HG02870 (cell line): ENCODE measurements at regions not wholly inside any gene's neighbourhood (a gene's known extent, or its start where the extent isn't known, plus 50 kb on each side); places are given as distances from the start of the nearest gene placed in this dataset.

Source experiments
- ATAC-seq: cut with Tn5 transposase; IDR thresholded peaks from one replicate; pipeline ENCODE4 v1.9.1; 2021; ENCODE audit warnings: mild to moderate bottlenecking, moderate library complexity; ENCODE audit not compliant: unreplicated experiment

DNA sequence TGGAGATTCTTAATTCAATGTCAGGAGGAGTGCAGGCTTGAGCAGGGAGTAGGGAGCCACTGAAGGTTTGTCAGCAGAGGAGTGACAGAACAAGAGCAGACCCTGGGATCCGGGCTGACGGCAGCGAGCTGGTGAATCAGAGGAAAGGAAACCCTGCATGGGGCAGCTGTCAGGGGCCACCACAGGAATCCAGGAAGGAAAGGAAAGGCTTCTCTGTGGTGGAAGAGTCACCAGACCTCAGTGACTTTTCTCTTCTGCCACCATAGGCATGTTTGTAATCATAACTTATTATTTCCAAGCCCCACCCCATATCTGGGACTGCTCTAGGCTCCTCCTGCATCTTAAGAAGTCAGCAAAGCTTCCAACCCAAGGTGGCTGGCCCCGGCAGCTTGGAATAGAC, 150.9 kb downstream of the BCOR start:
- ATAC-seq, result no peak

DNA sequence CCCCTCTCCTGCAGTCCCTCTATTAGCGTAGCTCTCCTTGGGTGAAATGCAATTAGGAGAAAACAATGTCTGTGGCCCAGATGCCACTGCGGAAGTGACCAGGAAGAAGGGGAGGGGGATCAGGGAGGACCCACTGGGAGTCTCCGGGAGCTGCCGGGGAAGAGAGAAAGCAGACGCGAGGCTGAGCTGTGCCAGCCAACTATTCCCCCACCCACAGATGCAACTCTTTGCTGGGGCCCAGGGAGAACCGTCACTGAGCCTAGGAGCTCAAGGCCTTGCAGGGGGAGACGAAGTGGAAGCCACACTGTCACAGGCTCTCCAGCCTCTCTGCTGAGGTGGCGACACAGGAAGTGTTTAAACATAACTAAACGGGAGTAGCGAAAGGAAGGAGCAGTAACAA, 149.2 kb downstream of the BCOR start:
- no peak for ATAC-seq

DNA sequence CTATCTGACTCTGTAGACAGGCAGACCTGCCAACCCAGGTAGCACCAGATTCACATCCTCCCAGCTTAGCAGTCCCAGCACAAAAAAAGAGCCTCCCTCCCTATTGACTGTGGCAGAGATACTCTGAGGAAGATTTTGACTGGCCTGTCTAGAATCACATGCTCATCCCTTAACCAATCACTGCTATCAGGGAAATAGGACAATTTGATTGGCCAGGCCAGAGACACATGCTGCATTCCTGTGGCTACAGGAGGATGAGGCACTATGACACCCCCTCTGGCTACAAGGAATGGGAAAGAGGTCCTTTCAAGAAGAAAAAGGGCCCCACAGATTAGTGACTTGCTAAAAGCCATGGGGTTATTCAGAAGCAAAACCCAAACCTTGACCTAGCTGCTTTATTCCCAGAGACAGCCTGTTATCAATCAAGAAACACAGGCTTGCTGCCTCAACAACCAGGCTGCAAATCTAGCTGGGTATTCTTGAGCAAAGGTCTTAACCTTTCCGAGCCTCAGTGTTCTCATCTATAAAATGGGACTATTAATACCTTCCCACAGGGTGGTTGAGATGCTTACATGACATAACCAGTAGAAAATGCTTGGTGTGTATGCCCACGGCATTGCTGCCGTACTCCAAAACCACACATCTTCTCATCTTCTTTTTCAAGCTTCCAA, 147.6 kb downstream of the BCOR start:
- ATAC-seq, result no peak

DNA sequence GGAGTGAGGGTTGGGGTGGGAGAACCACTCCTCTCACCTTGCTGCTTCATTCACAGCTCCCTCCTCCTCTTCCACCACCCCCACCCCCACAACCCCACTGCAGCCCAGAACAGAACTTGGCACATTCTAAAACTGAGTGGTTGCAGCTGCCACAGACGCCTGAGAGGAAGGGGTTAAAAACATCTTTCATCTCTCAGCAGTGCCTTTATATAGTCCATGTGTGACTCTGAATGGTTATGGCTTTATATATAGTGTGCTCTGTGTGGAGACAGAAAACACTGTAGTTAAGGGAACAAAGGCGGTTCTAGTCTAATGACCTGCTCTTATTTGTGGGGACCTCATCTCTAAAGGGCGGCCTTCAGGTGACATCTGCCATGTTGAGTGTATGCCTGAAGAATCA, 144.8 kb downstream of the BCOR start:
- no peak for ATAC-seq

DNA sequence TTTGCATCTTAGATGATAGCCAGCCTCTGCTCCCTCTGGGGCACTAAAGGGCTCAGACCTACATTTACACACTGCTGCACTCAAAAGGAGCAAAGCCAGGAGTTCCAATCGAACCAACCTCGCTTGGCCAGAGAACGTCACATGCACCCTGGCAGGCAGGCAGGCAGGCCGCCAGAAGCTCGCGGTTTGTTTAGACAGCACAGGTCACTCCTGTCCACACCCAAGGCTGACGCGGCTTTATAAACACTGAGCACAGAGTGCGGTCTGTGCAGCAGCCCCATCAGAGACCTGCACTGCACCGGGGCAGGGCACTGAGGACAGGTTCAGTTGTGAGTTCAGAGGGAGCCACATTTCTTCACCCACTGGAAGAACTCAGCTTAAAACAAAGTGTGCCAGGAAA, 143.9 kb downstream of the BCOR start:
- no peak for ATAC-seq

GRCh38 chrX:39954851-39955250, 142.9 kb downstream of the BCOR start:
- no peak for ATAC-seq

DNA sequence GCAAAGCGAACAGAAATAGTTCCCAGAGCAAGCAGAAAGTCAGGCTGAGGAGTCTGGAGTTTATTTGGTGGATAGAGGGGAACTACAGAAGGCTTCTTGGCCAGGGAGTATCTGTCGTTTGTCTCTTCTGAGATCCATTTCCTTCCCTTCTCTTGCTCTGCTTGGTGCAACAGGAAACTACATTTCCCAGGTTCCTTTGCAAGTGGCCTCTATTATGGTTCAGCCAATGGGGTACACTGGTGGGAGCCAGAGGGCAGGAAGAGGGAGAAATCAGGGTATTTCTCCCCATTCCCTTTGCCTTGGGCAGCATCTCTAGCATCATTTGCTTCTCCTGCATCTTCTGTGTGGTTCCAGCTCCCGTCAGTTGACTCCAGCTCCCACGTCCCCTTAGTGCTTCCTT, 142.1 kb downstream of the BCOR start:
- no peak for ATAC-seq

DNA sequence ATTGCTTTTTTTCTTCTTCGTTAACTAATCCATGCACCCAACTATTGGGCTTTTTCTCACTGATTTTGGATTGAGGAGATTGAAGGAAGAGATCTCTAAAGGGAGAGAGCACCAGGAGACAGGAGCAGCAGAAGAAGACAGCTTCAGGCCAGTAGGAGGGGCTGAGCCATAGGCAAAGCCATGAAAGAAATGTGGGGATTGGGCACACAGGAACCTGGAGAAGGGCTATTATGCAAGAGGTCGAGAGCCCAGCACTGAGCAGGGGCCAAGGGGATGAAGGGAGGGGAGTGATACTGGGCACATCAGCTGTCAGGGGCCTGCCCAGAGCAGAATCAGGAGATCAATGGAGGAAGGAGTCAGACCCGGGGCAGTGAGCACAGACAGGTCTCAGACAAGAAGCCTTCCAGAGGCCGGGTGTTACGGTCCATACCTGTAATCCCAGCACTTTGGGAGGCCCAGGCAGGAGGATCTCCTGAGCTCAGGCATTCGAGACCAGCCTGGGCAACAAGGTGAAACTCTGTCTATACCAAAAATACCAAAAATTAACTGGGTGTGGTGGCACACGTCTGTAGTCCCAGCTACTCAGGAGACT, 140.9 kb downstream of the BCOR start:
- no peak for ATAC-seq

DNA sequence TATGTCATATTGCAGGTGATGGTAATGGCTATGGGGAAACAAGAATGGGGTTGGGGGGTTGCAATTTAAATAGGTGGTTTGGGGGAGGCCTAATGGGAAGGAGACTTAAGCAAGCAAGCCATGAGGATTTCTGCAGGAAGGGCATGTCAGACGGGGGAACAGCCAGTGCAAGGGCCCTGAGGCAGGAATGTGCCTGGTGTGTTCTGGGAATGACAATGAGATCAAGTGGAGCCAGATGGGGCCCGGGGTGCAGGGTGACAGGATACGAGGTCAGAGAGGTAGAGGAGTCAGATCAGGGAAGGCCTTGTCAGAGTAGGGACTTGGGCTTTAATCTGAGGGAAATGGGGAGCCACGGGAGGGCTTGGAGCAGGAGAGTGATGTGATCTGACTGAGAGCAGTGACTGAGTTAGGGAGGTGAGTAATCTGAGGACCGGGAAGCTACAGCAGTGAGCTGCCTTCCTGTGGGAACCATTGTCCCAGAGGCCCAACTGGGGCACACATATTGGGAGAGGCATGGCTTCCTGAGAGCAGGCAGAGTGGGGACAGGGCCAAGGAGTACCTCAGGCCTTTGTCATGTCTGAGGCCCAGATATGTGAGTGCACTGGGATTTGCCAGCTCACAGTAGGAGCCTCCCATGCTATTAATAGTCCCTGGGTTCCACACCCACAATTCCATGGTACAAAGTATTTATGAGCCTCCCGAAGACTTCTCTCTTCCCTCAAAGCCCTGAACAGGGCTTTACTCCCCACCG, 139.8 kb downstream of the BCOR start:
- no peak for ATAC-seq

DNA sequence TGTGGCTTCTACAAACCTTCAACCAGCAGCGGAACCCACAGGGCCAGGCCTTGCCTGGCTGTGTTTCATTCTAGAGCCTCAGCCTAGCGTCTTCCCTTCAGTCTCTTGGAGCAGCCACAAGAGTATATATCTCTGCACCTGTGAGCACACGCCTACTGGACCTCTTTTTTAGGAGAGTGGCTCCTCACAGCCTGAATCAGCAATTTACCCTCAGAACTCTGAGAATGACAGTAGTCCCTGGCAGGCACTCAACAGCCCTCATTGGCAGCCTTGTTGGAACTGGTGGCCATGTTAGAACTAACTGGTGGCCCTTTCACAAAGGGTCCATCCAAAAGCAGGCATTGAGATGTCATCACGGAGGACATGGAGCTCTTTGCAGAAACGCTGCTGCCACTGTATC, 138.9 kb downstream of the BCOR start:
- ATAC-seq, result no peak

- ATAC-seq, result no peak
Observed at GRCh38 chrX:39960219-39960618, 137.5 kb downstream of the BCOR start.

DNA sequence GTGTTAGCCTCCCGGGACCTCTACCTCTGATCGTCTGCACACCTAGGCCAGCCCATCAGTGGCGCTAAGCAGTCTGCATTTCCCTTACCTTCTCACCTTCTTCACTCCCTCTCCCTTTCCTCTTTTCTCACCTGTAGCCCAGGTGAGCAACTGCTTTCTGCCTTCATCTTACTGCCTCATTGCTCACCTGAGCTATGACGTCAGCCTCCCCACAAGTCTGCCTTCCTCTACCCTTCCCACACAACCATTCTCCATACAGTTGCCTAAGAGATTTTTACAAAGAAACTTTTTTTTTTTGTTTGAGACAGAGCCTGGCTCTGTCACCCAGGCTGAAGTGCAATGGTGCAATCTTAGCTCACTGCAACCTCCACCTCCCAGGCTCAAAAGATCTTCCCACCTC, 136.3 kb downstream of the BCOR start:
- ATAC-seq, result no peak

GRCh38 chrX:39965051-39965573, 132.6 kb downstream of the BCOR start:
- no peak for ATAC-seq

DNA sequence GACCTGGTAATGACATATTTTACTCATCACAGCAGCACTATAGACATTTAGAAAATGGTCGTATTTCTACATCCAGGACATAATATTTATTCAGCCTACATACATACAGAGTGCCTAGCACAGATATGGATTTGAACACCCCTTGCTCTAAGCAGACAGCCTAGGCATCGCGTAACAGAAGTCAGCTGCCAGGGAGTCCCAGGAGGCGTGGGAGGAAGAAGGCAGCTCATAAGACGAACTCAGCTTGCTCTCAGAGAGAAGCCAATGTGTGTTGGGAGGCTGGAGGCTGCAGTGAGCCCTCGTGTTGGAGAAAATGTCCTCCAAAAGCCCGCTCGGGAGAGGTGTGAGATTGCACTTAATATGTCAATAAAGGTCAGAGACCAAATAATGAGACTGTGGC, 131.6 kb downstream of the BCOR start:
- ATAC-seq, result no peak

DNA sequence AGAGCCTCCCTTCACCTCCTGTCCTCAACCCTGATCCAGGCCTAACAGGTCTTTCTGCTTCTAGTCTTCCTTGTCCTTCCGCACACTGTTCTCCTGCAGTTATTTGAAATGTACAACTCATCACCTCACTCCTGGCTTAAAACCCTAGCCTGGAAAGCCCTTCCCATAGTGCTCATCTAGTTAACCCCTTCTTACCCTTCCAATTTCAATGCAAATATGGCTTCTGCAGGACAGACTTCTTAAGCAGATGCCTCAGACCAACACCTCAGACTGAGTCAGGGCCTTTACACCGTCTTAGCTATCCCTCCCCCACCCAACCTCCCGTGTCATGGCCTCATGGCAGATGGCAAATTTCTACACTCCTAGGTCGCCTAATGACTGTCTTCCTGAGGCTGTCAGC, 130.4 kb downstream of the BCOR start:
- no peak for ATAC-seq

- no peak for ATAC-seq
Observed at GRCh38 chrX:39969099-39969818, 128.5 kb downstream of the BCOR start.

DNA sequence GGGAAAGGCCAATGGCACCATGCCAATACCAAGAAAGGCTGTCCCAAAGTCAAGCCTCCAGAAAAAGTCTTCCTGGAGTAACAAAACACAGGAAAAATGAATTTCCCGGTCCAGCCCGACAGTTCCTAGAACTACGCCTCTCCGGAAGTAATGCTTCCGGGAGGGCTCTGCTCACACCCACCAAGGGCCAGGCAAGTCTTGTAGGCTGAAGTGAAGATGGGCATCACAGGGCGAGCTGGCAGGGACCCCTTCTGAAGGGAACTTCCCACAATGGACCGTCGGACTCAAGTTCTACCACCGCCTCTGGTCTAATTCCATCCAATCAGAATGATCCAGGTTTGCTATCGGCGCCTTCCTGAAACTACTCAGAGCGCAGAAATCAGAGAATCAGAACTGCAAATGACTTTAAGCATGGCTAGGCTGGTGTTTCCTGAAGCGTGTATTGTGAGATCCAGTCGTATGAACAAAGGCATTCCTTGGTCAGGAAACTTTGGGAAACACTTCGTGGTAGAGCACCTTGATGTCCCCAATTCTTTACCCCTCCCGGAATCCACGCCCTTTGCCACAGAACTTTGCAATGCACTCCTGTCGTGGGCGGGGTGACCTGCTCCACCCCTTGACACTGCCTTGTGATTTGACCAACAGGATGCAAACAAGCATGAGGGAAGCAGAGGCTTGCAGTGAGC, 127.8 kb downstream of the BCOR start:
- no peak for ATAC-seq

DNA sequence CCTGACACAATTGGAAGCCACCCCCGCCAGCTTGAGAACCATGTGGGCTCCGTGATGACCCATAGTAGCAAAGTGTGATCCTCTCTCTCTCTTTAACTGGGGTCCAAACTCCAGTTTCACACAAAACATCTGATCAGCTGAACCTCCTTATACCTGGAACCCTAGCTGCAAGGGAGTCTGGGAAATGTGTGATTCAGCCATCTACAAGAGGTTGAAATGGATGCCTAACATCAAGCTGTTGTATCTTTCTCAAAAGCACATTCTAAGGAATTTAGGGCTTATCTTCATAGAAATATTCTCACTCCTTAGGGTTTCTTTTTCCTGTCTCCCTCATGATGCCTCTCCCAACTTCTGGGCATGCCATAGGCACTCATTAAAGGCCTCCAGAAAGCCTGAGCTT, 126.0 kb downstream of the BCOR start:
- no peak for ATAC-seq

GRCh38 chrX:39972340-39972739, 125.4 kb downstream of the BCOR start:
- ATAC-seq, result no peak

DNA sequence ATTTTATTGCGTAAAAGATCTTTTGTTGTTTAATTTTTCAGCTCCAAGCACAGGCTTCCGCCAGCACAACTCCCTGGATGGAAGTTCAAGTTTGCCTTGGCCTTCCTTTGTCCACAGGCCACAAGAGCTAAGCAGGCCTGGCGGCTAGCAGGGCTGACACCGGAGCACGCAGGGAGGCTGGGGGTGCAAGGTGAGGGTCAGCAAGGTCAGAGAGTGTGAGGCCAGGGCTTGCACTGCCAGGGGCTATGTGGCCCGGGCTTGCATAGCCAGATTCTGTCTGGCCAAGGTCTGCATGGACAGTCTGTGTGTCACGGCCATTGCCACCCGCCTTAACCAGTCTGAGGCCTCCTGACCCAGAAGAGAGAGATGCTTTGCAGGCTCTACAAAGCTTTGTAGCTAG, 123.9 kb downstream of the BCOR start:
- ATAC-seq, result no peak

DNA sequence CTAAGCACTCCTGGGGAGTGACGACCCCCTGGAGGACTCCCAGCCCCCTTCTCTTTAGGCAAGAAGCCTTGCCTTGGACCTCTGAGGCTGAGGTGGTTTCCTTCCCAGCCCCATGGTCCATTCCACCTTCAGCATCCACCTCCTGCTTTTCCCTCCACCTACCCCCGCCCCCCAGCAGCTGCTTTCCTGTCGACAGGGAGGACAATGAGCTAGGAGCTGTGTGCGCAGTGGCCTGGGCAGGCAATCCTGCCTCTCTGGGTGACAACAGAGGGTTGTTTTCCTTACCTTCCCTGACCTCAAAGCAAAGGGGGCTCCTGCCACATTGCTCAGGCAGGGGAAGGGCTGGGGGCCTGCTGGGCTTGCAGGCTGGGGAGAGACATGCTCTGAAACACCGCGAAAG, 123.5 kb downstream of the BCOR start:
- no peak for ATAC-seq
